ENCODE measurements at regions not wholly inside any gene's neighbourhood (a gene's known extent, or its start where the extent isn't known, plus 50 kb on each side); places are given as distances from the start of the nearest gene placed in this dataset.

DNA sequence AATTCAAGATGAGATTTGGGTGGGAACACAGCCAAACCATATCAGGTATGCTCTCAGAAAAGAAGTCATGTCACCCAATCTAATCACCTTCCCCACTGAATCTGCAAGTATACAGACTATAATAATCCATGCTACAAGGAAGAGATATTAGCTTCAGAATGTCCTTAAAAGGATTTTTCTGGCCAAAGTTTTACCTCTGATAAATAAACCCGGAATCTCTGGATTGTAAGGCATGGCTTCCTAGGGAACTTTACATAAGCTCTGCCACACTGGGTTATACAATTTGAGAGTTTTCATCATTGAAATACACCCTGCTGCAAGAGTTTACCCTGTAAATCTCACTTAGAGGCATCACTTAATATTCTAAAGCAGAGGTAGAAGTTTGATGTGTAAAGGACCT, 330.5 kb upstream of the KCNMB2 start:
- TF ChIP-seq, protein P1, sequence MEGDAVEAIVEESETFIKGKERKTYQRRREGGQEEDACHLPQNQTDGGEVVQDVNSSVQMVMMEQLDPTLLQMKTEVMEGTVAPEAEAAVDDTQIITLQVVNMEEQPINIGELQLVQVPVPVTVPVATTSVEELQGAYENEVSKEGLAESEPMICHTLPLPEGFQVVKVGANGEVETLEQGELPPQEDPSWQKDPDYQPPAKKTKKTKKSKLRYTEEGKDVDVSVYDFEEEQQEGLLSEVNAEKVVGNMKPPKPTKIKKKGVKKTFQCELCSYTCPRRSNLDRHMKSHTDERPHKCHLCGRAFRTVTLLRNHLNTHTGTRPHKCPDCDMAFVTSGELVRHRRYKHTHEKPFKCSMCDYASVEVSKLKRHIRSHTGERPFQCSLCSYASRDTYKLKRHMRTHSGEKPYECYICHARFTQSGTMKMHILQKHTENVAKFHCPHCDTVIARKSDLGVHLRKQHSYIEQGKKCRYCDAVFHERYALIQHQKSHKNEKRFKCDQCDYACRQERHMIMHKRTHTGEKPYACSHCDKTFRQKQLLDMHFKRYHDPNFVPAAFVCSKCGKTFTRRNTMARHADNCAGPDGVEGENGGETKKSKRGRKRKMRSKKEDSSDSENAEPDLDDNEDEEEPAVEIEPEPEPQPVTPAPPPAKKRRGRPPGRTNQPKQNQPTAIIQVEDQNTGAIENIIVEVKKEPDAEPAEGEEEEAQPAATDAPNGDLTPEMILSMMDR (IDR thresholded peaks at IDR 0.05) = no peak
- TF ChIP-seq EZH2 (IDR thresholded peaks at IDR 0.05; ENCODE audit: borderline replicate concordance, insufficient read depth, low read depth, low read length, poor library complexity, severe bottlenecking) = no peak
